Prostate gland (tissue), 2 donors: ENCODE measurements at regions not wholly inside any gene's neighbourhood (a gene's known extent, or its start where the extent isn't known, plus 50 kb on each side); places are given as distances from the start of the nearest gene placed in this dataset.

Experiments used
- POLR2A ChIP-seq: fragments of 450-650 bp; IDR thresholded peaks from one replicate; pipeline ENCODE4 v1.6.1; 2016; ENCODE audit warnings: antibody characterized with exemption, mild to moderate bottlenecking
- POLR2AphosphoS5 ChIP-seq: sonication (generic); formaldehyde crosslinking; IDR thresholded peaks from one replicate; pipeline ENCODE4 v1.6.1; 2017; ENCODE audit warnings: antibody characterized with exemption
- TF ChIP-seq, protein P1 (sequence below), 4 experiments: fragments of 200-600 bp in 2 of 4; fragments of 450-650 bp in 2 of 4; sonication (generic) in 2 of 4; IDR thresholded peaks; 1 replicate in 3 of 4; 2 replicates in 1 of 4; pipeline ENCODE4 v1.5.1; 2016 to 2019; ENCODE audit warnings: antibody characterized with exemption in 4 of 4, mild to moderate bottlenecking in 2 of 4, moderate library complexity in 2 of 4

DNA sequence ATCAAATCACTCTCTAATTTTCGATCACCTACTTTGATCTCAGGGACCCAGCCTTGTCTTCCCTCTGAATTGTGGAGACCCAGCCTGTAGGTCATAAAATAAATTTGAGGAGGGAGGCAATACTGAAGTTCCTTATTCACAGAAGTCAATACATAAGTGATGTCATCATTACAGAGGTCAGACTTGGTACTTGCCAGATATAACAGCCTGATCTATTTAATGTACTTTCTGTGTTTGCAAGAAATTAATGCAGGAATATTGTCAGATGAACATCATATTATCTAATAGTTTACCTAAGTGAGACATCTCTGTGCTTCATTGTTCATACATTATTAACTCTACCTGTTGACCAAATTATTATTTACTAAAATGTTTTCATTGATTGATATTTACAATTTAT is 105.6 kb downstream of the GPAM start:
- no peak for TF ChIP-seq POLR2AphosphoS5
- TF ChIP-seq, protein P1, sequence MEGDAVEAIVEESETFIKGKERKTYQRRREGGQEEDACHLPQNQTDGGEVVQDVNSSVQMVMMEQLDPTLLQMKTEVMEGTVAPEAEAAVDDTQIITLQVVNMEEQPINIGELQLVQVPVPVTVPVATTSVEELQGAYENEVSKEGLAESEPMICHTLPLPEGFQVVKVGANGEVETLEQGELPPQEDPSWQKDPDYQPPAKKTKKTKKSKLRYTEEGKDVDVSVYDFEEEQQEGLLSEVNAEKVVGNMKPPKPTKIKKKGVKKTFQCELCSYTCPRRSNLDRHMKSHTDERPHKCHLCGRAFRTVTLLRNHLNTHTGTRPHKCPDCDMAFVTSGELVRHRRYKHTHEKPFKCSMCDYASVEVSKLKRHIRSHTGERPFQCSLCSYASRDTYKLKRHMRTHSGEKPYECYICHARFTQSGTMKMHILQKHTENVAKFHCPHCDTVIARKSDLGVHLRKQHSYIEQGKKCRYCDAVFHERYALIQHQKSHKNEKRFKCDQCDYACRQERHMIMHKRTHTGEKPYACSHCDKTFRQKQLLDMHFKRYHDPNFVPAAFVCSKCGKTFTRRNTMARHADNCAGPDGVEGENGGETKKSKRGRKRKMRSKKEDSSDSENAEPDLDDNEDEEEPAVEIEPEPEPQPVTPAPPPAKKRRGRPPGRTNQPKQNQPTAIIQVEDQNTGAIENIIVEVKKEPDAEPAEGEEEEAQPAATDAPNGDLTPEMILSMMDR (IDR thresholded peaks at IDR 0.05) = no peak
- no peak for TF ChIP-seq POLR2A
